D721Med (cell line): ENCODE measurements at regions not wholly inside any gene's neighbourhood (a gene's known extent, or its start where the extent isn't known, plus 50 kb on each side); places are given as distances from the start of the nearest gene placed in this dataset.

Source experiments
- DNase-seq: peaks from one replicate; pipeline ENCODE4 v3.0.0; 2011; ENCODE audit warnings: low spot score; ENCODE audit not compliant: insufficient read length
- FAIRE-seq: peaks from 2 replicates; lab custom pipeline; 2011; peaks lifted over from hg19 to GRCh38; lab: Jason Lieb, UNC
- CTCF ChIP-seq: IDR thresholded peaks from 2 replicates; pipeline ENCODE4 v1.5.1; 2012; ENCODE audit warnings: mild to moderate bottlenecking, control low read depth; ENCODE audit not compliant: insufficient read depth; ENCODE audit errors: missing control alignments

GRCh38 chr2:51413726-51414125, 381.8 kb upstream of the NRXN1 start:
- TF ChIP-seq CTCF = no peak

GRCh38 chr2:51410331-51410730, 378.4 kb upstream of the NRXN1 start:
- FAIRE-seq (no peak), DNase-seq (no peak)
- TF ChIP-seq CTCF = no peak

More at GRCh38 chr2:51413726-51414125, 381.8 kb upstream of the NRXN1 start:
- FAIRE-seq (no peak), DNase-seq (no peak)

- no peak for TF ChIP-seq CTCF
- FAIRE-seq (no peak), DNase-seq (no peak)
Measured at GRCh38 chr2:51409920-51410319, 378.0 kb upstream of the NRXN1 start.

GRCh38 chr2:51404226-51404625, 372.3 kb upstream of the NRXN1 start:
- DNase-seq = no peak
- TF ChIP-seq CTCF = no peak
- no peak for FAIRE-seq

DNA sequence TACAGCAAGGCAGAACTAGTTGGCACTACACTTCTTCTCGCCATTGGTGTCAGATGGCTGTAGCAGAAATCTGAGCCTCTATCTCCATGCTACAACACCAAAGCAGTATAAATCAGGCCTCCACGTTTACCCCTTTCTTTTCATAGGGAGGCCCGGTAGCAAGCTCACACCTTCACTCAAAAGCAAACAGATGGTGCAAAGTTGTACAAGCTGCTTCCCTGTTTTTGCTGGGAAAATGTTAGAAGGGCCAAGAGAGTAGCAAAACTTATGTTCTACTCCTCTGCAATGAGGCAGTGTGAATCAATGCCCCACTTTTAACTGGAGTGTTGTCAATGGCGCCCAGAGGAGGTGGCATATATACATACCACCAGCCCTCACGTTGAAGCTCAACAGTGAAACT, 369.6 kb upstream of the NRXN1 start:
- FAIRE-seq (no peak), DNase-seq (no peak)
- TF ChIP-seq CTCF = no peak

DNA sequence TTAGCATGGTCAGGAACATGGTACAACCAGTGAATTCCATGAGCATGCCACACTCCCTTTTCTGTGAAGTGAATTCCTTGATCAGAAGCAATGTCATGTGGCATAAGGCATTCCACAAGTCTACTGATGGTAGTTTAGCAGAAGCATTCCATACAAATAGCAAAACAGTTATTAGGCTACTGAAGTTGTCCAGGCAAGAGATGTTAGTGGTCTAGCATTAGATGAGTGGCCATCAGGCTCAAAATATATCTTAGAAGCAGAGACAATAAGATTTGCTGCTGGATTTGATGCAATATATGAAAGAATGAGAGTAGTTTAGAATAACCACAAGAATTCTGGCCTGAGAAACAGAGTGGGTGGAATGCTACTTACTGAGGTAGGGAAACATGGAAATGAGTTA, 355.3 kb upstream of the NRXN1 start:
- no peak for TF ChIP-seq CTCF
- FAIRE-seq (no peak), DNase-seq (no peak)

- FAIRE-seq = no peak
- TF ChIP-seq CTCF = no peak
- no peak for DNase-seq
Measured at GRCh38 chr2:51379997-51380396, 348.1 kb upstream of the NRXN1 start.
